Urothelium cell line (cell line): ENCODE measurements at regions not wholly inside any gene's neighbourhood (a gene's known extent, or its start where the extent isn't known, plus 50 kb on each side); places are given as distances from the start of the nearest gene placed in this dataset.

Source experiments
- DNase-seq: peaks from one replicate; pipeline ENCODE4 v3.0.0; 2011; ENCODE audit warnings: low spot score, mixed read lengths
- FAIRE-seq: peaks from 2 replicates; lab custom pipeline; 2011; peaks lifted over from hg19 to GRCh38; lab: Jason Lieb, UNC

DNA sequence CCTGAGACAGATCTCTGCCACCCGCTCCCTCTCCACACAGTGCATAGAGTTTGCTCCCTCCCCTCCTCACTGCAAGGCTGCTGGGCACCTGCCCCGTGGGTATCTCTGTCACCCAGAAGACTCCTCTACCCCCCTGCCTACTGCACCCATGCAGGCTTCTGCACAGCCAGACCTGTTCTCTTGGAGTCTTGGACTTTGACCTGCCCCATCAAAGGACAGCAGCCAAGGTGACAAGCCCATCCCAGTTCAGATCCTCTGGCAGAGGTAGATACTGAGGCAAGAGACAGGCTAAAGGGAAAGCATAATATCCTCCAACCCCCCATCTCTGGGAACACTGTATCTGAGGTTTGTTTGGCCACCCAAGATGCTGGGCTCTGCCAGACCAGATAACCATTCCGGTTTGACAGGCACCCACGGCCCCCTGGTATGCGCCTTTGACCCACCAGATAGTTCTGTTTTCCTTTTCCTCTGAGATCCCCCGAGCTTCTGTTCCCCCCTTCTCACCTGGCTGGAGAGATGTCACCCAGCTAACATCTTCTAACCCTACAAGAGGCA is 239.6 kb downstream of the SOX9 start:
- FAIRE-seq, result peak; percentile 88
- no peak for DNase-seq

DNA sequence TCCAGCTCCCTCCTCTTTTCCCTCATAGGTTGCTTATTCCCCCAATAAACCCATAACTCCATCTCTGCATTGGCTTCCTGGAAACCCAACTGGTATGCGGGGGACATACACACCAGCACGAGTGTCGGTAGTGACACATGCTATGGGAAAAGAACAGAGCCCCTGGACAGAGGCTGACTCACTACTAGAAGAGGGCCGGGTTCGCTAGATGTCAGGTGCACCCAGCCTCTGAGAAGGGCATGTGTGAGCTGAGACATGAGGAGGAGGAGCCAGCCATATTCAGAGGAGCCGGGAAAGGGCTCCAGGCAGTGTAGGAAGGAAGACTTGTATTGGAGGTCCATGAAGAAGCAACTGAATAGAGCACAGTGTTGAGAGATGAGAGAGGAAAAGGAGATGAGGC is 241.1 kb downstream of the SOX9 start:
- FAIRE-seq, result no peak
- peak; percentile 80 for DNase-seq

GRCh38 chr17:72362376-72363088 is 241.7 kb downstream of the SOX9 start:
- peak; percentile 86 for DNase-seq
- peak; percentile 99 for FAIRE-seq

DNA sequence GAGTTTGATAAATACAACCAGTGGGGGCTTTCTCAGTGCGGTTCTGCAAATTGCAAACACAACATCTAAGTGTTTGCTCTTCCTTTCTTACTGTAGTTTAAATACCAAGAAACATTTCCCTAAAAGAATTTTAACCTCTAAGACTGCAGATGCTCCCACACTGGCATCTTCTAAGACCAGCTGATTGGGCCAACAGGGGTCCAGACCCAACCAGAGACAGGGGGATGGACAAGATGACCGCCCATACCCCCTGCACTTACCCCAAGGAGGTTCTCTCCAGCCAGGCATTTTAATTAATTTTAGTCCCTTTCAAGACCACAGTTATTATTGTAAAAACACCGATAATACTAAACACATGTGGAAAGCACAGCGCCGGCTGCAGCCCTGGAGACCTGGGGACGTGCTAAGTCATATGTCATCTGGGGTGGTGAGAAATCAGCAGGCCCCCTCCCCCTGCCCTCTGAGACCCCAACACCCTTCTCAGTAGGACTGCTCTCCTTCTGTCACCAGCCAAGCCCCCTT is 242.3 kb downstream of the SOX9 start:
- DNase-seq (no peak), FAIRE-seq (peak; percentile 72)

GRCh38 chr17:72365857-72366414 is 245.1 kb downstream of the SOX9 start:
- peak; percentile 27 for FAIRE-seq
- no peak for DNase-seq

- FAIRE-seq (no peak), DNase-seq (no peak)
Observed at GRCh38 chr17:72366626-72367025, 245.8 kb downstream of the SOX9 start.

DNA sequence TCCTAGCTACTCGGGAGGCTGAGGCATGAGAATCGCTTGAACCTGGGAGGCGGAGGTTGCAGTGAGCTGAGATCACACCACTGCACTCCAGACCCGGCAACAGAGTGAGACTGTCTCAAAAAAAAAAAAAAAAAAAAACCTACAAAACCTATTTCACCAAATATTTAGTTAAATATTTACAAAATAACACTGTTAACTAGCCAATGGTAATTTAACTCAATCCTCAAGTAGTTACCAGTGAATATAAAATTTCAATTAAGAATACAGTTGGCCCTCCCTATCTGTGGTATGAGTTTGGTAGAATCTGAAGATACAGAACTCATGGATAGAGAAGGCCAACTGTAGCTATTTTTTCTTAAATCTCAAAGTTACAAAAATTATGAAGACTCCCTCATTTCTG is 247.4 kb downstream of the SOX9 start:
- FAIRE-seq, result no peak
- DNase-seq, result no peak

- DNase-seq, result no peak
- no peak for FAIRE-seq
Observed at GRCh38 chr17:72369366-72369765, 248.5 kb downstream of the SOX9 start.

- FAIRE-seq (no peak), DNase-seq (no peak)
Observed at GRCh38 chr17:72370819-72371218, 250.0 kb downstream of the SOX9 start.

DNA sequence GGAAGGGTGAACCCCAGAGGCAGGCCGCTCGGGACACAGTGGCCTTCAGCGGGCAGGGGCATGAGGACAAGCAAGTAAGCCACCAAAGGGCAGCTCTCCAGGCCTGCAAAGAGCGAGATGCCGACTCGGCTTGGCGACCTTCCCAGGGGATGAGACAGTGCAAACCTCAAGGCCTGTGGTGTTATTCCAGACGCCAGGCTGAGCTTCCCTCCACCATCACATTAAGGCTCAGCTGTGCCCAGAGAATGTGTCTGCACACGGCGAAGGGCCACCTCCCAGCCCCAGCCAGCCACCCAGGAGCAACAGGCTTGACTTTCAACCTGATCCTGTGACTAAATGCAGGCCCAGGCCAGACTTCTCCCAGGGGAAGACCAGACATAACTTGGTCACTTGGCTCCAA is 251.4 kb downstream of the SOX9 start:
- FAIRE-seq, result no peak
- DNase-seq, result no peak

GRCh38 chr17:72373910-72374741 is 253.3 kb downstream of the SOX9 start:
- DNase-seq, result no peak
- FAIRE-seq, result no peak

DNA sequence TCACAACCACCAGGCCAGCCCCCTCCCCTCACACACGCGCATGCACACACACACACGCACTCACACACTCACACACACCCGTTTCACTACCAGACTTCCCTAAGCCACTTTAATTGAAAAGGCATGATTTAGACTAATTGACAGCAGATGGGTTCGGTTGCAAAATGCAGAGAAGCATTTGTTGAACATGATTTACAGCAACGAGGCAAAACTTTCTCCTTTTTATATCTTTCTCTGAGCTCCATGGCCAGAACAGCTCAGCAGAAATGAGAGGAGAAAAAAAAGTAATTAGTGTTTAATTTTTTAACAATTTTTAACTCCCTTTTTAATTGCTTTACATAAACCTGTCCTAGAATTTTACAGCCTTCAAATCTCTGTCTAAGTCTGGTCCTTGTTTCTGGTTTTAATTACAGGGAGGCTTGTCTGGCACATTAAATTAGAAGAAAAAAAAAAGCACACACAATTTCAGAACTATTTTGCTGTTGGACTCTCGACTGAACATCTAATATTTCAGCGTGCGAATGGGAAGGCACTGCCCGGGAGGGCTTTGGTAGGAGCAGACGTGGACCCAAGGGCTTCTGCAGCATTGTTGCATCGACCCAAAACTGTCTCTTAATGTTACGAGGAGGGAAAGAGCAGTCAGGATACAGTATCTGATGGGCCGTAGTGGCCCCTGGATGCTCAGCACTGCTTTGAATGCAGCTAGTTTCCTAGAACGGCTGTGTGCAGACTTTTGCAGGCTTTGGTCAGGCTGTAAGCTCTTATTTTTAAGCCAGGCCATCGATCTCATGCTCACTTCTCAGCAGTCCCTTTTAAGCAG is 255.9 kb downstream of the SOX9 start:
- FAIRE-seq (peak; percentile 66), DNase-seq (no peak)

DNA sequence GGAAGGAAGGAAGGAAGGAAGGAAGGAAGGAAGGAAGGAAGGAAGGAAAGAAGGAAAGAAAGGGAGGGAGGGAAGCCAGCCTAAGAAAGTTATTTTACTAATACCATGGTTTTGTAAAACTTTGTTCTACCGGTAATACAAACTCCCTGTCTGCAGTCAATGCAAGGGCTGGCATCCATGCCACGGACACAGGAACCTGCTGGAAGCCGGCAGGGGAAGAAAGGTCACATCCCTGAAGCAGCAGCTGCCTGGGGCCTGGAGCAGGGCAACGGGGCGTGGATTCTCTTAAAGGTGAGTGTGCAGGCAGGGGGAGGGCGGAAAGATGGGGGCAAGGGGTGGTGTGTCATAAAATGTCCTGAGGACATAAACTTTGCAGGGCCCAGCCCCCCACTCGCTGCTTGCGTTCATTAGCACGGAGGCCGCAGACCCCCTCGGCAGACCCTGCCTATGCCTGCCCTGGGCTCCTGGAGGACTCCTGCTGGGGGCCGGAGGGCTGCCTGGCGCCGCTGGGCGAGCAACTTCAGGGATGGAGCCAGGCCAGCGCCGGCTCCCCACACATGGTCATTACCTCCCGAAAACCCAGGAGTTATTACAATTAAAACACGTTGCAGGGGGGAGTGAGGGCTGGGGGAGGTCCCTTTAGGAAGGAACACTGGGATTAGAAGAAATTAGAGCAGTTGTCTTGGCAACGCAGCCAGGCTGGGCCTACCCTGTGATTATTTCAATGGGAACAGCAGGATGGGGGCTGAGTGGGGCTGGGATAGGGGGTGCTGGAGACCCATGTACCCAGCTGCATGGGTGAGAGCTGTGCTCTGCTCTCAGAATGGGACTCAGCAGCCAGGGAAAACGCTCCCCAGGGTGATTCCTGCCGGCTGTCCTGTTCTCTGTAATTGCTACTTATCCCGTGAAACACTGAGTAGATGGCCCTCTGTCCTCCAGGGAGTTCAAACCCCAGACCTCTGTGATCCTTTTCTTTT is 257.9 kb downstream of the SOX9 start:
- DNase-seq, result no peak

DNA sequence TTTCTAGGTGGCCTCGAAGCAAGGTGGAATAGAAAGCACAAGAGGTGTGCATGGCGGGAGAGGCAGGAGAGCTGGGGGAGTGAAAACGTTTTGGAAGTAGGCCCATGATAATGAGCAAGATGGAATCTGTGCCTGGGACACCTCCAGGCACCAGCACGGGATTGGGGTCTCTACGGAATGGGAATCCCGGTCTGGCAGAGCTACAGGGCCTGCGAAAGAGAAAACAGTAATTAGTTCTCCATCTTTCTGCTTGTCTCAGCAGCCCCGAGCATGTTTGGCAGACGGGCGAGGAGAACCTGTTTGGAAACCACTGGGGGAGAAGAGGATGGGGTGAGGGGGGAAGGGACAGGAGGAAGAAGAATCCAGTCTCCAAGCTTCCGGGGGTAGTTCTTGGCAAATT is 258.7 kb downstream of the SOX9 start:
- peak; percentile 27 for FAIRE-seq
- no peak for DNase-seq

More for the DNA sequence above, 257.9 kb downstream of the SOX9 start:
- FAIRE-seq, result no peak

DNA sequence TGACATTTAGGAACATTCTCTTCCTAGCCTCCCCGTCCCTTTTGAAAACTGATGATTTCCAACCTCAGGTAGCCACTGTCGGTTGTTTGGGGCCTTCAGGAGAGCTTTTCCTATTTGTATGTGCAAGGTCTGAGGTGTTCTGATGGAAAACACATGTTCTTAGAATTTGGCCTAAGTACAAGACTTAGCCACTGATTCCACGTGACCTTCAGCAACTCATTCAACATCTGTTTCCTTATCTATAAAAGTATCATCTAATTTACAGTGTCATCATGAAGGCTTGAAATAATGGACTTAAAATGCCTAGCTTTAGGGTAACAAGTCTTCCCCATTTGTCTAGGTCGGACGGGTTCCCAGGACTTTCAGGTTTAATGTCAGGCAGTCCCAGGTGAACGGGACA is 259.3 kb downstream of the SOX9 start:
- DNase-seq, result no peak
- no peak for FAIRE-seq

GRCh38 chr17:72380737-72381136 is 259.9 kb downstream of the SOX9 start:
- FAIRE-seq (no peak), DNase-seq (no peak)

GRCh38 chr17:72381597-72382397 is 261.0 kb downstream of the SOX9 start:
- peak; percentile 95 for FAIRE-seq
- peak; percentile 78 for DNase-seq

DNA sequence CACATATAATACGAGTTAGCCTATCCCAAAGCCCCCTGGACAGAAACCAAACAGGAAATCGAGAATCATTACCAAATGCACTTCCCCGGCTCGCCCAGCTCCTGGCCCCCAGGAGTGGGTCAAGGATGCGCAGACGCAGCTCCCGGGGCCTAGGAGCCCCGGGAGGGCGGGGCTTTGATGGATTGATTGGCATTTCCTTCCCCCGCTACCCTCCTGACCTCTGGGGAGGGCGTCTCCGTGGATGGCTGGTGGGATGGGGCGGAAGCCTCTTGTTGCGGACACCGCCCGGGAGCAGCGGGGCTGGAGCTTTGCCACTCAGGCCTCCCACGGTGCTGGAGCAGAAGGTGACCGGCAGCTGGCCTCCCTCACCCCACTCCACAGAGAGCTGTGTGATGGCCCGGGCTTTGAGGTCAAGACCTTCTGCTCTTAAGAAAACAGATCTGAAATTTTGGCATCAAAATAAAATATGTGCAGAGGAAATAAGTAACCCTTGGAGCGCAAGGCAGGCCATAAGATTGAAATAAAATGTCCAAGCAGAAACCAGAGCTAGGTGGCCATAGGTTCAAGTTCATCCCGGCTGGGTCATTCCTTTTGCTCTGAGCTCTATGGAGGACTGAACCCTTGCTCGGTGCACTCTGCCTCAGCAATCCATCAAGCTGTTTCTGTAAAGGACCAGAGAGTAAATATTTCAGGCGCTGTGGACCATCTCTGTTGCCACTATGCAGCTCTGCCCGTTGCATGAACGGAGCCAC is 262.3 kb downstream of the SOX9 start:
- peak; percentile 17 for FAIRE-seq
- DNase-seq, result no peak
